WTC11 (cell line): ENCODE measurements at regions not wholly inside any gene's neighbourhood (a gene's known extent, or its start where the extent isn't known, plus 50 kb on each side); places are given as distances from the start of the nearest gene placed in this dataset.

Experiments
- ATAC-seq: fragments of 200-7000 bp; cut with Tn5 transposase; 2 replicates; pipeline ENCODE4 v1.10.0; 2021; ENCODE audit warnings: mild to moderate bottlenecking, moderate library complexity
- CTCF ChIA-PET: fragments of 300-600 bp; sonication (Branson Sonifier 250); formaldehyde crosslinking; loops from one replicate; lab custom pipeline; 2021; ENCODE audit warnings: antibody characterized with exemption; lab: Charles Lee
- POLR2A ChIA-PET: fragments of 350-600 bp; sonication (Branson Sonifier 250); formaldehyde crosslinking; loops from one replicate; lab custom pipeline; 2021; ENCODE audit warnings: antibody characterized with exemption; lab: Charles Lee
- DNase-seq: peaks from one replicate; pipeline ENCODE4 v3.0.0; 2021; ENCODE audit warnings: low spot score
- H3K27ac Mint-ChIP-seq: 2 replicates; pipeline ENCODE4 v1.8.0; 2021; ENCODE audit warnings: mixed read lengths
- H3K27me3 Mint-ChIP-seq: 2 replicates; pipeline ENCODE4 v1.8.0; 2021; ENCODE audit warnings: low read depth, mild to moderate bottlenecking, moderate library complexity, mixed read lengths
- H3K36me3 Mint-ChIP-seq: 2 replicates; pipeline ENCODE4 v1.8.0; 2021; ENCODE audit warnings: mixed read lengths
- H3K4me1 Mint-ChIP-seq: 2 replicates; pipeline ENCODE4 v1.8.0; 2022; ENCODE audit warnings: mixed read lengths
- H3K4me3 Mint-ChIP-seq: 2 replicates; pipeline ENCODE4 v1.8.0; 2021; ENCODE audit warnings: mild to moderate bottlenecking, moderate library complexity, mixed read lengths
- H3K9me3 Mint-ChIP-seq: 2 replicates; pipeline ENCODE4 v1.8.0; 2021; ENCODE audit warnings: mixed read lengths
- ARID4B ChIP-seq: sonication (generic); formaldehyde crosslinking; IDR thresholded peaks from 2 replicates; pipeline ENCODE4 v1.8.0; 2023; ENCODE audit warnings: missing genetic modification reagents, mild to moderate bottlenecking, borderline replicate concordance
- ATF2 ChIP-seq: sonication (generic); formaldehyde crosslinking; IDR thresholded peaks from 2 replicates; pipeline ENCODE4 v1.8.1; 2022; ENCODE audit warnings: low read depth, missing genetic modification reagents, borderline replicate concordance
- CBFB ChIP-seq: sonication (generic); formaldehyde crosslinking; IDR thresholded peaks from 2 replicates; pipeline ENCODE4 v1.8.1; 2022; ENCODE audit warnings: mild to moderate bottlenecking, low read depth, missing genetic modification reagents
- ETV6 ChIP-seq: sonication (generic); formaldehyde crosslinking; IDR thresholded peaks from 2 replicates; pipeline ENCODE4 v1.8.1; 2022; ENCODE audit warnings: mild to moderate bottlenecking, missing genetic modification reagents
- FOXP1 ChIP-seq: sonication (generic); formaldehyde crosslinking; IDR thresholded peaks from 2 replicates; pipeline ENCODE4 v1.8.0; 2022; ENCODE audit warnings: missing genetic modification reagents, mild to moderate bottlenecking, moderate library complexity, borderline replicate concordance
- FOXP4 ChIP-seq: sonication (generic); formaldehyde crosslinking; IDR thresholded peaks from 2 replicates; pipeline ENCODE4 v1.8.0; 2022; ENCODE audit warnings: mild to moderate bottlenecking, missing genetic modification reagents
- HMGXB4 ChIP-seq: sonication (generic); formaldehyde crosslinking; IDR thresholded peaks from 2 replicates; pipeline ENCODE4 v1.8.1; 2023; ENCODE audit warnings: mild to moderate bottlenecking, moderate library complexity, missing genetic modification reagents
- NFE2L1 ChIP-seq: sonication (generic); formaldehyde crosslinking; IDR thresholded peaks from 2 replicates; pipeline ENCODE4 v1.8.1; 2023; ENCODE audit warnings: missing genetic modification reagents
- NFYB ChIP-seq: sonication (generic); formaldehyde crosslinking; conservative IDR thresholded peaks from 2 replicates; pipeline ENCODE4 v1.8.0; 2022; ENCODE audit warnings: low read depth, missing genetic modification reagents
- OVOL2 ChIP-seq: fragments of 250-450 bp; sonication (Bioruptor Pico); IDR thresholded peaks from 2 replicates; pipeline ENCODE4 v1.9.0; 2021; ENCODE audit warnings: mild to moderate bottlenecking, borderline replicate concordance
- PRRX2 ChIP-seq: fragments of 250-450 bp; sonication (Bioruptor Pico); IDR thresholded peaks from 2 replicates; pipeline ENCODE4 v1.8.0; 2021; ENCODE audit warnings: mild to moderate bottlenecking
- ZNF138 ChIP-seq: sonication (generic); formaldehyde crosslinking; conservative IDR thresholded peaks from 2 replicates; pipeline ENCODE4 v1.8.1; 2022; ENCODE audit warnings: mild to moderate bottlenecking, moderate library complexity, missing genetic modification reagents
- ZNF317 ChIP-seq: sonication (generic); formaldehyde crosslinking; IDR thresholded peaks from 2 replicates; pipeline ENCODE4 v1.8.1; 2023; ENCODE audit warnings: low read depth, mild to moderate bottlenecking, moderate library complexity, missing genetic modification reagents, borderline replicate concordance
- ZNF396 ChIP-seq: fragments of 250-450 bp; sonication (Bioruptor Pico); IDR thresholded peaks from 2 replicates; pipeline ENCODE4 v1.8.0; 2021; ENCODE audit warnings: mild to moderate bottlenecking, moderate library complexity, borderline replicate concordance
- ZNF423 ChIP-seq: fragments of 250-450 bp; sonication (Bioruptor Pico); IDR thresholded peaks from 2 replicates; pipeline ENCODE4 v2.1.2; 2022; ENCODE audit warnings: mild to moderate bottlenecking, moderate library complexity
- ZNF512 ChIP-seq: sonication (generic); formaldehyde crosslinking; IDR thresholded peaks from 2 replicates; pipeline ENCODE4 v1.8.1; 2022; ENCODE audit warnings: missing genetic modification reagents, borderline replicate concordance

GRCh38 chr6:9514146-9514545, 900.7 kb downstream of the TFAP2A start (continued):
- TF ChIP-seq ARID4B (CRISPR knock-in tag) (no peak), ZNF423 (no peak), ZNF396 (no peak)

- ATAC-seq = no peak
- no peak for TF ChIP-seq PRRX2
- no peak for TF ChIP-seq HMGXB4 (CRISPR knock-in tag)
- no peak for TF ChIP-seq ZNF512 (CRISPR knock-in tag)
- TF ChIP-seq ETV6 = no peak
- TF ChIP-seq OVOL2 = no peak
- TF ChIP-seq ATF2 (CRISPR knock-in tag) = no peak
- TF ChIP-seq NFYB = no peak
- TF ChIP-seq CBFB = no peak
- TF ChIP-seq FOXP1 (CRISPR knock-in tag) = no peak
- TF ChIP-seq FOXP4 (CRISPR knock-in tag) = no peak
- TF ChIP-seq ZNF138 (CRISPR knock-in tag) = no peak
- no peak for TF ChIP-seq ZNF396
- TF ChIP-seq NFE2L1 (CRISPR knock-in tag) = no peak
- TF ChIP-seq ZNF317 (CRISPR knock-in tag) = no peak
- peaks cover 2% of the 10 kb centered on the region; the same call in 1 of the 2 replicates for H3K4me1 Mint-ChIP-seq
Measured at GRCh38 chr6:9511157-9511556, 903.7 kb downstream of the TFAP2A start.

More at GRCh38 chr6:9511157-9511556, 903.7 kb downstream of the TFAP2A start:
- H3K36me3 Mint-ChIP-seq = peaks cover 11% of the 10 kb centered on the region
- H3K9me3 Mint-ChIP-seq = peaks cover 21% of the 10 kb centered on the region
- ChIA-PET CTCF (no interaction called here), POLR2A (no interaction called here)
- H3K27ac Mint-ChIP-seq = no peak overlapping the region
- H3K27me3 Mint-ChIP-seq = peaks cover 4% of the 10 kb centered on the region
- no peak overlapping the region for H3K4me3 Mint-ChIP-seq
- DNase-seq = no peak
